Limb (tissue), 2 donors: ENCODE measurements at regions not wholly inside any gene's neighbourhood (a gene's known extent, or its start where the extent isn't known, plus 50 kb on each side); places are given as distances from the start of the nearest gene placed in this dataset.
"Not testable (repeated sequence)": the region's sequence is repeated elsewhere in the genome, so short reads cannot be mapped to it uniquely, and the experiment has no call there.

Experiments used
- DNase-seq, 2 donors: peaks; one replicate each; pipeline ENCODE4 v3.0.0-alpha.2; 2016; ENCODE audit errors: extremely low spot score in 2 of 2

DNA sequence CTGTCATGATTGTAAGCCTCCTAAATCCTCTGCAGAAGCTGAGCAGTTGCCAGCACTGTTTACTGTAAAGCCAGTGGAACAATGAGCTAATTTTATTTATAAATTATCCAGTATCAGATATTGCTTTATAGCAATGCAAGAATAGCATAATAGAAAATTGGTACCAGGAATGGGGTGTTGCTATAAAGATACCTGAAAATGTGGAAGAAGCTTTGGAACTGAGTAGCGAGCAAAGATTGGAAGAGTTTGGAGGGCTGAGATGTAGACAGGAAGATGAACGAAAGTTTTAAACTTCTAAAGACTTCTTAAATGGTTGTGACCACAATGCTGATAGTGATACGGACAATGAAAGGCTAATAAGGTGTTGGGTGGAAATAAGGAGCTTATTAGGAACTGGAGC, 917.4 kb upstream of the POT1 start:
- DNase-seq: no peak

DNA sequence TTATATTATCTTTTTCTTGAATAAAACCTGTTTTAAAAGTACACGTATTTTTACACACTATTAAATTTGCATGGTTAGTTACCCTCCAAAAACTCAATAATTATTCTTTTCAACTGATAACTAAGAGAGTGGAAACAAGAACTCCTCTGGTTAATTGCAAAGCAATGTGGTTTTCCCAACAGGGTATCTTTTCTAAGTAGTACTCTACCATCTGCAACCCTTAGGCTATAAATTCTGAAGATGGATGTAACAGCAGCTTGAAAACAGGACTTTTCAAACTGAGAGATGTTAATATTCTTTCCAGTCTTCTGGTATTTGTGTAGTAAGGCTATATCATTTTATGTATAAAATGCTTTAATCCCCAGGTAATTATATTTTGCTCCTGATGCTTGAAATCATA, 916.1 kb upstream of the POT1 start:
- DNase-seq: no peak

DNA sequence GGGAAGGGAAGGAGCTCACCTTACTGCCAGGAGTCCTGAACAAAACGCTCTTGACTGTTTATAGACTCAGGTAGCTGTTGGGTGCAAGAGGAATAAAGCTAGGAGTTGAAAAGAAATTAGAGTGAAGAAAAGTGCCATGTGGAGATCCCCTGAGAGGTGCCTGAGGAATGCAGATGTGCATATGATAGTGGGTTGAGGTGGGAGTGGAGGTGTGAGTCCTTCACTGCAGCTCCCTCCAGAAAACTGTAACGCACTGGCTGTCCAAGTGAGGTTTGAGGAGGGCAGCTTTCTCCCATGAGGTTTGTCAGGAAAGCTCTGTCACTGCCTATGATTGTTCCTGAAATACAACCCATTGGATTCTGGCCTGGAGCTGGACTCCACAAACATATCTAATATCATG, 904.8 kb upstream of the POT1 start:
- no peak for DNase-seq

DNA sequence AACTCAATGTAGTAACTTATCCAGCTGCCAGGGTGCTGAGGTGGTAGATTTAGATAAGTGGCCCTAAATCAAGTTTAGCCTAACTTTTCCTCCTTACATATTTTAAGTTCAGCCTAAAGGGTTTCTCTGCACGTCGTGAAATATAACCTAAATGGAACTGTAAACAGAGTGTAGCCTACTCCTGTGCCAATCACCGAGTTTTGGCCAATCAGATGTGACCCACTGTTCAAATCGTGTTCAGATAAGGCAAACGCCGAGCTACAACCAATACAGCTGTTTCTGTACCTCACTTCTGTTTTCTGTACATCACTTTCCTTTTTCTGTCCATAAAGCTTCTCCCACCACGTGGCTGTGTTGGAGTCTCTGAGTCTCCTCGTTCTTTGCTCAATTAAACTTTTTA, 904.2 kb upstream of the POT1 start:
- no peak for DNase-seq

DNA sequence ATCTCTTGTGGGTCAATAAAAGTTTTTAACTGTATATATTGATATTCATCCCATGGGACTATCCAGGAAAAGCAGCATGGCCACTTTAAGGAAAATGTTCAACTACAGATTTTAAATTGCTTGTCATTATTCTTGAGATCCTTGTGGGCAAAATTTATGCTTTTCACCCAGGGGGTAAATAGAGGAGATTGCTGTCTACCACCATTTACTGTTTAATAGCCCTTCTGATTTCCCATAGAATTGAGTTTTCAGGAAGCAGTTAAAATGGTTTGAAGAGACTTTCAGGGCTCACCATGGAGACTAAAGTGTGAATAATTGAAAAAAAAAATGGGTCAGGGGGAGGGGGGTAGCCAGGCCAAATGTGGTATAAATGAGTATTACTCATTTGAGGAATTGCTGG, 901.1 kb upstream of the POT1 start:
- DNase-seq: no peak

DNA sequence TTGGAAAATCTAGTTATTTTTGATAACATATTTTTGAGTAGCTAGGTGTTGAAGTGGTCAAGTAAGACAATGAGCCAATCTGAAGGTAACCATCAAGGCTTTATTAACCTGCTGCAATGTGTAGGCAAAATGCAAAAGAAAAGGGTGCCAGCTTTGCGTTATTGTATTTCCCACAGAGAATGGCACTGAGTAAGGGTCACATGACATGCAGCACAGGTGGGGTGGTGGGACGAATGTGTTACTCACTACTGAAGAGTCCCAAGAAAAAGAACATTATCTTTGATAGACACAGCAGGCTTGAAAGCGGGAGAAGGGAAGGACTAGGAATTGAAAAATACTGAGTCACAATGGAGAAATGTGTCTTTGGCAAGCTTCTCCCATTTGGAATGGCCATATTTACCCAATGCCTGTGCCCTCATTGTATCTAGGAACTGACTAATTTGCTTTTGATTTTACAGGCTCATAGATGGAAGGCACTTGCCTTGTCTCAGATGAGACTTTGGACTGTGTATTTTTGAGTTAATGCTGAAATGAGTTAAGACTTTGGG, 898.6 kb upstream of the POT1 start:
- DNase-seq: no peak

DNA sequence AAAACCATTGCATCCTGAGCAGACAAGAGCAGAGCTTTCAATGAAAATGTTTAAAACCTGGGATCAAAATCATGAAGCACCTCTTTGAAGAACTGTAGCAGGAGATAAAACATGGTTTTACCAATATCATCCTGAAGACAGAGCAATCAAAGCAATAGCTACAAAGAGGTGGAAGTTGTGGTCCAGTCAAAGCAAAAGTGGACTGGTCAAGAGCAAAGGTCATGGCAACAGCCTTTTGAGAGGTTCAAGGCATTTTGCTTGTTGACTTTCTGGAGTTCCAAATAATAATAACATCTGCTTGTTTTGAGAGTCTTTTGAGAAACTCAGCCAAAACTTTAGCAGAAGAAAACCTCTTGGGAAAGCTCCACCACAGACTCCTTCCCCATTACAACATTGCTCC, 893.9 kb upstream of the POT1 start:
- no peak for DNase-seq

DNA sequence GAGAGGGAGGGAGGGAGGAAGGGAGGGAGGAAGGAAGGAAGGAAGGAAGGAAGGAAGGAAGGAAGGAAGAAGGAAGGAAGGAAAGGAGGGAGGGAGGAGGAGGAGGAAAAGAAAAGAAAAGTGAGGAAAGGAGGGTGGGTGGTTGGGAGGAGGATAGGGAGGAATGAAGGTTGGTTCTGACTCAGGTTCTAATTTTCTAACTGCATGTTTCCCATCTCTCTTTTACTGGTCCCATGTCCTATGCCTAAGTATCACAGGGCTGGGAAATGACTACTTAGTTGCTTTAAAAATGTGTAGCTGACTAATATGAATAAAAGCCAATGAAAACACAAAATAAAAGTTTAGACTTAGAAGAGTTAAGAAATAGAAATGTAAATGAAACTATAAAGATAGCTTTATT, 890.9 kb upstream of the POT1 start:
- DNase-seq: no peak

DNA sequence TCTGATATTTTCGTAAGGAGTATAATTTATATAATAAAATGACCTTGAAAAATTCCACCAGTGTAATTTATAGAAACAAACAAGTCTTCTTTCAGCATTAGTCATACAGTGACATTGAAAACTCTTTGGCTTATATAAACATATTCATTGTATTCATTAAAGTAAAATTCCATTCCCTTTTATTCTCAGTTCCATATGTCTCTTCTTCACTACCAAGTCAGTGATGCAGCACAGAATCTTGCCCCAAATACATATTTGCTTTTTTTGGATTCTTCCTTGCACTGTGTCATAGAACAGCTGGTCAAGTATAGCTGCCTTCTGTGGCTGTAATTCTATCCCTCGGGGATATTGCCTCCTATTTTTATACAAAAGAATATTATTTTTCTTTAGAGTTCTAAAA, 884.5 kb upstream of the POT1 start:
- peak in 1 of 2 donors; percentile 22 for DNase-seq

DNA sequence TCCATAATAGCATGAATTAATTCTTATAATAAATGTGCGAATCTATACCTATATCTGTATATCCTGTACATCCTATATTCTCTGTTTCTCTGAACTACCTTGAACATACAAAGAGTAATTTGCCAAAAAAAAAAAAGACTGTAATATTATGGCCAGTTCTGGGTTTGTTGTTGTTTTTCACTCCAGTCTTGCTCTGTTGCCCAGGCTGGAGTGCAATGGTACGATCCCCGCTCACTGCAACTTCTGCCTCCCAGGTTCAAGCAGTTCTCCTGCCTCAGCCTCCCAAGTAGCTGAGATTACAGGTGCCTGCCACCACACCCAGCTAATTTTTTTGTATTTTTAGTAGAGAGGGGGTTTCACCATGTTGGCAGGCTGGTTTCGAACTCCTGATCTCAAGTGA, 876.9 kb upstream of the POT1 start:
- DNase-seq: not testable (repeated sequence)

DNA sequence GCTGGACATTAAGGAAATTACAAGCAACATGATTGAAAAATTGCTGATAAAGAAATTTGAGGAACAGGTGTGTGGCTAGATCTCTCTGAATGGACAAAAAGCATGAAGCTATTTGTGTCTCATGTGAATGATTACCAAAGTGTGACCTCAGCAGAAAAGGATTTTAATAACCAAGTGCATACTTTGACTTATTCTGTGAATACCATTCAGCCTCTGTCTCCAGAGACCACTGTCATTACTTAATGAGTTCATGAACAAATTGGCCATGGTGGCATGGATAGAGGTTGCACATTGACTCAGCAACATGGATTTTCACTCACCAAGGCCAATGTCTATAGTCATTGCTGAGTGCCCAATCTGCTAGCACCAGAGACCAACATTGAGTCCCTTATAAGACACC, 874.6 kb upstream of the POT1 start:
- no peak for DNase-seq

DNA sequence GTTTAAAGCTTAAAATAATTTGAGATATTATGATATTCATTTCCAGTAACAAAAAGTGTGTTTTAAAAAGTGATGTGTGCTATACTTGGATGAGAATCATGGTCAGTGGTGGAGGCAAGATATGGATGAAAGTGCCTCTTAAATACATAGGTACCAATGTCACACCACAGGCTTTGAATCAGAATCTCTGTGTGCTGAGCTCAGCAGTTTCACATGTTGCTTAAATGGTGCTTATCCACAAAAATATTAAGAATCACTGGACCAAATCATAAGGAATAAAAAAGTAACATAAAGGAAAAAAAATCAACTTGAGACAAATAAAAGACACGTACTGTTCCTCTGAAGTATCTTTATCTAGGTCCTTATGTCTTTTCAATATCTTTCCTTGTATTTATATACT, 850.5 kb upstream of the POT1 start:
- no peak for DNase-seq

DNA sequence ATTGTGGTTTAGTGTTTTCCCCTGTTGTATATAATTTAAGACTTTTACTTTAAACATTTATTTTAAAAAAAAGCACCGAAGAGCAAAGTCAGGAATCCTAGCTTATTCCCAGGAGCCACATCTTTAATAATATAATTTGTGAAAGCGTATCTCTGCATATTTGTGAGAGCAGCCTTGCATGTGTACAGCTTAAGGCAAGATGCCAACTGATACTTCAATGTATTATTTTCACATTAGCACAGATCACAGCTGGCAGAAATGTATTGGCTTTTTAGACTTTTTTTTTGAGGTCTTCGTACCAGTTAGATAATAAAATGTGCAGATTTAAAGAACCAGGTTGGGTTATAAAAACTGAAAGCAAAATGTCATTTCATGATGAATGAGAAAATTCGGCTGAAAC, 845.7 kb upstream of the POT1 start:
- no peak for DNase-seq

DNA sequence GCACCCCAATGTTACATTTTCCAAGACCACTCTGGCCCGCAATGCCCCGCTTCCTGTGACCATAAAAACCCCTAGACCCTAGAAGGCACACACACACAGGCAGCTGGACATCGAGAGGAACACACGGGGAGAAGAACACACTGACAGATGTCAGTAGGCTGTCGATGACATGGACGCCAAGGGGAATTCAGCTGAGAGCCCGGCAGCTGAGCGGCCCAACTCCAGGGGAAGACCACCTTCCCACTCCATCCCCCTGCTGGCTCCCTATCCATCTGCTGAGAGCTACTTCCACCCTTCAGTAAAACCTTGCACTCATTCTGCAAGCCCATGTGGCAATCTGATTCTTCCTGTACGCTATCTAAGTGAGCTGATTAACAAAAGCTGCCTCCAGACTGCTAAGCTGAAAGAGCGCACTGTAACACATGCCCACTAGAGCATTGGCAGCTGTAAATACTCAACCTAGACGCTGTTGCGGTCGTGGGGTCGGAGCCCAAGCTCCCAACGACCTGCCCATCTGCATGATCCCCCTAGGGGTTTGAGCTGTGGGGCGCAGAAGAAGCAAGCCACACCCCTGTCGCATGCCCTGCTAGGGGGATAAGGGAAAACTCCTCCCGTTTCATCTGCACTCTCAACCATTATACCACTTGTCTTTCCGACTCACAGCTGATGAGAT, 843.6 kb upstream of the POT1 start:
- no peak for DNase-seq

DNA sequence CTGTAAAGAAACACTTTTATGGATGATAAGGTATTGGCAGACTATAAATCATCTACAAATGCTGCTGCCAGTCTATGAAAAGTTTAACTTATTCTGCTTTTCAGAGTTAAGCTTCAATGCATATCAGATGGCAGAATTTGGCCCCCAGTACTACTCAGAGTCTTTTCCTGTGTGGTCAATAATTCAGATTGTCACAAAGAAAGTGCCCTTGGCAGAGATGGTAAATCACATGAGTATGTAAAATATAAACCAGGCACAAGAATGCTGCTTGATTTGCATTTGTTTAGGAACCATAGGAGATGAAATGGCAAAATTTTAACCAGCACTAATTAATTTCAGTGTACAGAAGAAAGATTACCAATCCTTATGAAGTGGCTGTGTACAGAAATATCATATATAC, 818.3 kb upstream of the POT1 start:
- no peak for DNase-seq

DNA sequence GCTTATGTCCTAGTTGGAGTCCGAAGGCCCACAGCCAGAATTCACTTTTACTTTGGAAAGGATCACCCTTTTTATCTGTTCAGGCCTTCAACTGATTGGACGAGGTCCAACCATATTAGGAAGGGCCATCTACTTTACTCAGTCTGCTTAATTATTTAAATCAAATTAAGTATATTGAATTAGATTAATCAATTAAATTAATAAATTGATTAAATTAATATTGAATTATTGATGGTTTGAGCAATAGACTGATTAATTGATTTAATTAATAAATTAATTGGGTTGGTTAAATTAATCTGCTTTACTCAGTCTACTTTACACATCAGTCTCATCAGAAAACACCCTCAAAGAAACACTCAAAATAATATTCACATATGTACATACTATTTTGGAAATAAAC, 816.9 kb upstream of the POT1 start:
- no peak for DNase-seq

DNA sequence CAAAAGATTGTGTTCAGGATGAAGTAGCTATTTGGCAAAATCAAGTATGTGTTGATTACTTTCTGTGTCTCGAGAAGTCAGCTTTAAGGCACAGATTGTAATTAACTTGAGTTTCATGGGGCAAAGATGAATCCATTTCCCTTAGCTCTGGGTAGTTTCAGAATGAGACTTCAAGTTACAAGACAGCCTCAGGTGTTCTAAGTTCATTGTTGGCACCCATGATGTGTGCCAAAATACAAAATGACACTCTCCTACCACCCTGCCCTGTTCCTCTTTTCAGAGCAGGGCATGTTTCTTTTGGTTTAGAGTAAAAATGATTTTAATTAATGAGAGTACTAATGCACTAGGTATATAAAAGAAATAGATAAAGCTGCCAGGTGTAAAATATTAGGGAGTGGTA, 797.6 kb upstream of the POT1 start:
- no peak for DNase-seq

DNA sequence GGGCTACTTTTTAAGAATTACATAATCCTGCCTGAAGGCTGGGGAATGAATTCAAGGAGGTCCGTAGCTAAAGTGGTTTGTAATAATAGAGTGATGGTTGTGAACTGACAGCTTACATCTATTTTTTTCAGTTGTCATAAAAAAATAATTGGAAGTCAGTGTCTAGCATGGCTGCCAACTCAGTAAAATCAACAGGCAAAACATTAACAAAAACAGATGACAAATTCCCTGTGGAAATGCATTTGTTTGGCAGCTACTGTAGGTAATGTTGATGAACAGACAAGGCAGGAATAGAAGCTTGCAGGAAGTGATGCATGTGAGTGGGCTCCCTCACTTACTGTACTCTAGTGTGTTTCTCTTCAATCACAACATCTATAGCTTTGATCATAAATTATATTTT, 766.0 kb upstream of the POT1 start:
- no peak for DNase-seq

DNA sequence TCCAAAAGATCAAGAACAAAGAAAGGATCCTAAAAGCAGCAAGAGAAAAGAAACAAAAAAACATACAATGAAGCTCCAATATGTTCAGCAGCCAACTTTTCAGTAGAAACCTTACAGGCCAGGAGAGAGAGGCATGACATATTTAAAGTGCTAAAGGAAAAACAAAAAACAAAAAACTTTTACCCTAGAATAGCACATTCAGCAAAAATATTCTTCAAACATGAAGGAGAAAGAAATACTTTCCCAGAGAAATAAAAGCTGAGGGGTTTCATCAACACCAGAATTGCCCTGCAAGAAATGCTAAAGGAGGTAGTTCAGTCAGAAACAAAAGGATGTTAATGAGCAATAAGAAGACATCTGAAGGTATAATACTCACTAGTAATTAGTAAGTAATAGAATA, 753.5 kb upstream of the POT1 start:
- DNase-seq: no peak

DNA sequence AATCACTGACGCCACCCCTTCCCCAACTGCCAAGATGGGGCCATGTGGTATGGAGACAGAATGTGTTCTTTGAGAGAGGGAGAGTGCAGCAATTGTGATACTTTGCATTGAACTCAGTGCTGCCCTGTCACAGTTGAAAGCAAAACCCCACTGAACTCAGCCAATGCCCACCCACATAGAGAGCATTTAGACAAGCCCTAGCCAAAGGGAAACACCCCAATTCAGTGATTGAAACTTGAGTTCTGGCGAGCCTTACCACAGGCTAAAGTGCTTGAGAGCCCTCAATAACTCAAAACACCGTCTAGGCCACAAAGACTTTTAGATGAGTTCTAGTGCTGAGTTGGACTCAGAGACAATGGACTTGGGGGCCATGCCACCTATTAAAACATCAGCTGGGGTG, 751.9 kb upstream of the POT1 start:
- no peak for DNase-seq

DNA sequence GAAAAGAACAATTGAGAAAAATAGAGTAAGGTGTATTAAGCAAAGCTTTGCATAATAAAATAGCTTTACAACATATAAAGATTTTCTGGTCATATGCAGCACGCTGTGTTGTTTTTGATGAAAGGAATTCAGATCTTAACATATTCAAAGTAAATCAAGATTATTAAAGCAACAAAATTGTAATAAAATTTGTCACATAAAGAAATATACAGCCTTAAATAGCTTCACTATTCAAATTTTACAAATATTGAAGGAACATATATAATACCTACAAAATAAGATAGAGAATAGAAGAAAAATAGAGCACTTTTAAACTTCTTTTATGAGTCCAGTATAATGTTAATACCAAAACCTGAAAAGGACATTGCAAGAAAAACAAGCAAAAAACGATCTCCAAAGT, 749.1 kb upstream of the POT1 start:
- DNase-seq: no peak

DNA sequence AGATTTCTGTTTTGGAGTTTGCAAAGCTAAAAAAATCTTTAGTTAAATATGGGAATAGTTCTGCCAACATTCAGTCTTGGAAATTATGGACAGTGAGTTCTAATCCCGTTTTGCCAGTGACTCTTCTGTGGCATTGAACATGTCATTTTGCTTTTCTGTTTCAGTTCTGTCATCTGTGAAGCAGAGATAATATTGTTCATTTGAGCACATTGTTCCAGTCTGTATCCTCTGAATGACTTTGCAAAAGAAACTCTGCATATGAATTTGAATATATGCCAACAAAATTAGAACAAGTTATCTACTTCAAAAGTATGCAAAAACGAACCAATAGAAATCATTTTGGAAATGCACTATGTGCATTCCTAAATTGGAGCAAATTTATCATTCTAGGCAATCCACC, 746.0 kb upstream of the POT1 start:
- DNase-seq: no peak

DNA sequence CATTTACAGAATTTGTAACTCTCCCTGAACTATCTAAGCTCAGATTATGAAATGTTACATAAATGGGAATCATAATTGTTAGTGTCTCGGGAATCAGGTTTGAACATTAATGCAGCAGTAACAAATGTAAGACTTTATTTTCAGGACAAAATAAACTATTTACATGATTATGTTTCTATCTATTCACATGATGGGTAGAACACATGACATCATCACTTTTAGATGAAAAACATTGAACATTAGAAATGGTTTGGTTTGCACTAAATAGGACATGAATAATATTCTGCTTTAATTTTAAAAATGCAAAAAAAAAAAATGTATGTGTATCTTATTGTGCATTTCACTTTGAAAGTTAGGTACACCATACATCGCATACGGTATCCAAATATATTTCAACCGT, 745.5 kb upstream of the POT1 start:
- DNase-seq: no peak
